ENCODE measurements at regions not wholly inside any gene's neighbourhood (a gene's known extent, or its start where the extent isn't known, plus 50 kb on each side); places are given as distances from the start of the nearest gene placed in this dataset.

- Histone ChIP-seq H4K8ac (replicated peaks; ENCODE audit: insufficient read length, low read depth, low read length) (no peak overlapping the region), H3K4ac (ENCODE audit: low read depth, low read length) (no peak overlapping the region), H3T11ph (ENCODE audit: low read length) (no peak overlapping the region), H3K18ac (ENCODE audit: insufficient read length, low read depth, low read length) (no peak overlapping the region), H3K79me1 (ENCODE audit: insufficient read depth, low read depth, low read length, poor library complexity, severe bottlenecking) (no peaks in the 10 kb centered on the region), H2BK12ac (ENCODE audit: insufficient read length, low read depth, low read length) (no peak overlapping the region), H3K4me2 (ENCODE audit: insufficient read depth, insufficient read length, low read length) (no peak overlapping the region), H2BK15ac (ENCODE audit: low read depth, low read length) (no peak overlapping the region), H2AK5ac (ENCODE audit: insufficient read length, low read length) (no peak overlapping the region), H2BK20ac (ENCODE audit: low read depth, low read length, poor library complexity, severe bottlenecking) (no peak overlapping the region), H3K27ac (ENCODE audit: insufficient read length, low read depth, low read length) (no peak overlapping the region), H4K5ac (ENCODE audit: insufficient read length, low read depth, low read length) (no peak overlapping the region), H3K23ac (ENCODE audit: insufficient read length, low read depth, low read length) (no peak overlapping the region), H2AFZ (ENCODE audit: low read length) (no peak overlapping the region), H3K9ac (ENCODE audit: extremely low read depth, insufficient read length, low read length) (no peak overlapping the region), H2BK5ac (ENCODE audit: insufficient read length, low read length) (no peak overlapping the region), H4K91ac (ENCODE audit: insufficient read length, low read depth, low read length) (no peak overlapping the region), H2BK120ac (ENCODE audit: low read depth, low read length, poor library complexity, severe bottlenecking) (no peak overlapping the region), H3K4me1 (ENCODE audit: insufficient read depth, low read length) (no peaks in the 10 kb centered on the region), H3K79me2 (ENCODE audit: insufficient read depth, low read length) (no peaks in the 10 kb centered on the region), H3K9me3 (ENCODE audit: control insufficient read depth, low read depth, low read length) (no peaks in the 10 kb centered on the region), H3K14ac (ENCODE audit: insufficient read depth, low read length) (no peak overlapping the region), H3K56ac (ENCODE audit: insufficient read length, low read depth, low read length) (no peak overlapping the region), H4K20me1 (ENCODE audit: control insufficient read depth, insufficient read depth, insufficient read length) (no peaks in the 10 kb centered on the region), H3K23me2 (ENCODE audit: insufficient read length, low read depth, low read length, poor library complexity, severe bottlenecking) (no peaks in the 10 kb centered on the region), H3K27me3 (ENCODE audit: insufficient read depth, low read length) (no peaks in the 10 kb centered on the region)
- no peak for DNase-seq
- no peak for TF ChIP-seq CTCF (conservative IDR thresholded peaks at IDR 0.05)
- Mint-ChIP-seq H3K4me1 (peaks cover 3 to 14% of the 10 kb centered on the region in 2 experiments; a peak in 3 of 4 replicates), H3K27ac (no peak overlapping the region; a peak in 1 of 7 replicates), H3K4me3 (no peak overlapping the region), H3K36me3 (ENCODE audit: insufficient read depth in 1 of 3, low read depth in 3 of 3) (no peaks in the 10 kb centered on the region), H3K27me3 (ENCODE audit: low read depth) (no peaks in the 10 kb centered on the region), H3K9me3 (no peaks in the 10 kb centered on the region)
- no CpG with 5 or more reads among the region's 6 CpGs for WGBS (ENCODE audit: extremely low coverage, insufficient read length, low lambda C conversion rate)
Measured at GRCh38 chr3:144058713-144059112, 87.1 kb downstream of the DIPK2A start.

Data from H9 (cell line).